B cell (primary cell): ENCODE measurements at regions not wholly inside any gene's neighbourhood (a gene's known extent, or its start where the extent isn't known, plus 50 kb on each side); places are given as distances from the start of the nearest gene placed in this dataset.

Experiments
- CTCF ChIP-seq: fragments of 200-600 bp; IDR thresholded peaks from one replicate; pipeline ENCODE4 v1.8.0; 2022; ENCODE audit warnings: antibody characterized with exemption, mild to moderate bottlenecking
- EZH2 ChIP-seq: IDR thresholded peaks from 2 replicates; pipeline ENCODE4 v1.6.1; 2012; ENCODE audit warnings: borderline replicate concordance, low read depth, mild to moderate bottlenecking, moderate library complexity, low read length; ENCODE audit not compliant: insufficient read depth, poor library complexity, severe bottlenecking

DNA sequence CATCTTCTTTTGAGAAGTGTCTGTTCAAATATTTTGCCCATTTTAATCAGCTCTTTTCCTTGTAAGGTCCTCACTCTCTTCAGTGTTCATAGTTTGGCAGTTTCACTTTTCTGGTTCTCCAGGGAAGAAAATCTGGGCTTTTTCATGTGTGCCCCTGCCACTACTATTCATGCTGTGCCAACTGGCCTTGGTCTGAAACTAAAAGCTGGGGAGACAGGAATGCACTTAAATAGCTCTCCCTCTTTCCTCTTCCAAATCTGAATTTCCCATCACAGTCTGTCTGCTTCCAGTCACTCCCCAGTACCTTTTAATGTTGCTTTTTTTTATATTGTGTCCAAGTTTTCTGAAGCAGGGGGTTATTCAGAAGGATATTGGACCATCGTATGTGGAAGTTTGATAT, 574.3 kb upstream of the POU3F3 start:
- TF ChIP-seq CTCF = no peak
- no peak for TF ChIP-seq EZH2
